SK-N-SH treated with all-trans-retinoic acid at 6 μM for 48 hours (cell line): ENCODE measurements at regions not wholly inside any gene's neighbourhood (a gene's known extent, or its start where the extent isn't known, plus 50 kb on each side); places are given as distances from the start of the nearest gene placed in this dataset.

Experiments
- ATAC-seq: fragments of 200-7000 bp; cut with Tn5 transposase; 3 replicates; pipeline ENCODE4 v1.9.1; 2020; ENCODE audit warnings: mild to moderate bottlenecking, moderate library complexity
- ARNTL ChIP-seq: fragments of 450-650 bp; formaldehyde crosslinking; IDR thresholded peaks from 2 replicates; pipeline ENCODE4 v1.5.0; 2020; ENCODE audit warnings: low read depth, mild to moderate bottlenecking, moderate library complexity, borderline replicate concordance
- BACH2 ChIP-seq: fragments of 250-450 bp; sonication (Bioruptor Pico); IDR thresholded peaks from 2 replicates; pipeline ENCODE4 v1.9.0; 2021; ENCODE audit warnings: mild to moderate bottlenecking, borderline replicate concordance
- CSDC2 ChIP-seq: fragments of 250-450 bp; sonication (Bioruptor Pico); IDR thresholded peaks from 2 replicates; pipeline ENCODE4 v1.5.0; 2020; ENCODE audit warnings: mild to moderate bottlenecking, moderate library complexity
- ESRRG ChIP-seq: fragments of 250-450 bp; sonication (Bioruptor Pico); IDR thresholded peaks from 2 replicates; pipeline ENCODE4 v1.6.1; 2021; ENCODE audit warnings: mild to moderate bottlenecking
- GLIS3 ChIP-seq: fragments of 250-450 bp; sonication (Bioruptor Pico); IDR thresholded peaks from 2 replicates; pipeline ENCODE4 v1.5.0; 2020; ENCODE audit warnings: mild to moderate bottlenecking, moderate library complexity
- ISL1 ChIP-seq: fragments of 250-450 bp; sonication (Bioruptor Pico); IDR thresholded peaks from 2 replicates; pipeline ENCODE4 v2.1.2; 2022; ENCODE audit warnings: mild to moderate bottlenecking, moderate library complexity
- OSR1 ChIP-seq: fragments of 250-450 bp; sonication (Bioruptor Pico); IDR thresholded peaks from 2 replicates; pipeline ENCODE4 v1.8.0; 2022; ENCODE audit warnings: moderate library complexity, mild to moderate bottlenecking, inconsistent platforms
- PPARA ChIP-seq: fragments of 250-450 bp; sonication (Bioruptor Pico); IDR thresholded peaks from 2 replicates; pipeline ENCODE4 v1.5.0; 2020; ENCODE audit warnings: mild to moderate bottlenecking, borderline replicate concordance
- RARB ChIP-seq: fragments of 250-450 bp; sonication (Bioruptor Pico); IDR thresholded peaks from 2 replicates; pipeline ENCODE4 v1.8.0; 2021; ENCODE audit warnings: mild to moderate bottlenecking, moderate library complexity
- SNAI2 ChIP-seq: fragments of 250-450 bp; sonication (Bioruptor Pico); IDR thresholded peaks from 2 replicates; pipeline ENCODE4 v1.5.0; 2020; ENCODE audit warnings: mild to moderate bottlenecking, moderate library complexity
- TCF4 ChIP-seq: fragments of 250-450 bp; sonication (Bioruptor Pico); IDR thresholded peaks from 2 replicates; pipeline ENCODE4 v1.8.0; 2021; ENCODE audit warnings: mild to moderate bottlenecking, moderate library complexity, borderline replicate concordance
- TOX ChIP-seq: fragments of 250-450 bp; sonication (Bioruptor Pico); IDR thresholded peaks from 2 replicates; pipeline ENCODE4 v1.8.0; 2021; ENCODE audit warnings: mild to moderate bottlenecking, moderate library complexity, borderline replicate concordance
- ZC3H10 ChIP-seq: fragments of 250-450 bp; sonication (Bioruptor Pico); IDR thresholded peaks from 2 replicates; pipeline ENCODE4 v1.5.1; 2021; ENCODE audit warnings: mild to moderate bottlenecking, moderate library complexity
- ZFP3 ChIP-seq: fragments of 250-450 bp; sonication (Bioruptor Pico); IDR thresholded peaks from 2 replicates; pipeline ENCODE4 v1.5.0; 2020; ENCODE audit warnings: mild to moderate bottlenecking, moderate library complexity
- ZFP30 ChIP-seq: fragments of 450-650 bp; formaldehyde crosslinking; IDR thresholded peaks from 2 replicates; pipeline ENCODE4 v1.5.0; 2022; ENCODE audit warnings: mild to moderate bottlenecking, moderate library complexity
- ZNF565 ChIP-seq: fragments of 450-650 bp; formaldehyde crosslinking; conservative IDR thresholded peaks from 2 replicates; pipeline ENCODE4 v1.5.0; 2020; ENCODE audit warnings: low read depth, mild to moderate bottlenecking, moderate library complexity
- TF ChIP-seq, protein P1 (sequence below): fragments of 250-450 bp; sonication (Bioruptor Pico); IDR thresholded peaks from 2 replicates; pipeline ENCODE4 v1.5.1; 2020; ENCODE audit warnings: low read depth, mild to moderate bottlenecking, moderate library complexity
- TF ChIP-seq, protein P2 (sequence below): fragments of 250-450 bp; sonication (Bioruptor Pico); IDR thresholded peaks from 2 replicates; pipeline ENCODE4 v1.8.0; 2020; ENCODE audit warnings: mild to moderate bottlenecking, moderate library complexity, borderline replicate concordance
- TF ChIP-seq, protein P3 (sequence below): fragments of 250-450 bp; sonication (Bioruptor Pico); IDR thresholded peaks from 2 replicates; pipeline ENCODE4 v1.5.1; 2021; ENCODE audit warnings: mild to moderate bottlenecking, moderate library complexity
- TF ChIP-seq, protein P4 (sequence below): fragments of 250-450 bp; sonication (Bioruptor Pico); IDR thresholded peaks from 2 replicates; pipeline ENCODE4 v1.8.0; 2021; ENCODE audit warnings: low read depth, mild to moderate bottlenecking, moderate library complexity, borderline replicate concordance

DNA sequence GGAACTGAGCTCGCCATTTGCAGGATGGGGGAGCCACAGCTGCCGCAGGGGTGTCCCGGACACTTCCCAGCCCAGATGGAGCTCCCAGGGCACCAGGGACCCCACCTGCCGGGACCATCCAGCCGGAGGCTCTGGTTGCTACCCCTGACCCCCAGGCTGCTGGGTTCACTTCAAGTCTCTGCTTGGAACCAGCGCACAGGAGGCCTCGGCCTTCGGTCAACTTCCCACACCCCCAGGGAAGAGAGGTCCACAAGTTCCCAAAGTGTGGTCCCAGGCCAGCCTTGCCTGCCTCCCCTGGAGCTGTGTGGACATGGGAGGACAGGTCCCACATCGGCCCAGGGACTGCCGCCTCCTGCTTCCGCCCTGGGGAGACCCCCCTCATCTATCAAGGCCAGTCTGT, 117.0 kb downstream of the TEX29 start:
- no peak for ATAC-seq

DNA sequence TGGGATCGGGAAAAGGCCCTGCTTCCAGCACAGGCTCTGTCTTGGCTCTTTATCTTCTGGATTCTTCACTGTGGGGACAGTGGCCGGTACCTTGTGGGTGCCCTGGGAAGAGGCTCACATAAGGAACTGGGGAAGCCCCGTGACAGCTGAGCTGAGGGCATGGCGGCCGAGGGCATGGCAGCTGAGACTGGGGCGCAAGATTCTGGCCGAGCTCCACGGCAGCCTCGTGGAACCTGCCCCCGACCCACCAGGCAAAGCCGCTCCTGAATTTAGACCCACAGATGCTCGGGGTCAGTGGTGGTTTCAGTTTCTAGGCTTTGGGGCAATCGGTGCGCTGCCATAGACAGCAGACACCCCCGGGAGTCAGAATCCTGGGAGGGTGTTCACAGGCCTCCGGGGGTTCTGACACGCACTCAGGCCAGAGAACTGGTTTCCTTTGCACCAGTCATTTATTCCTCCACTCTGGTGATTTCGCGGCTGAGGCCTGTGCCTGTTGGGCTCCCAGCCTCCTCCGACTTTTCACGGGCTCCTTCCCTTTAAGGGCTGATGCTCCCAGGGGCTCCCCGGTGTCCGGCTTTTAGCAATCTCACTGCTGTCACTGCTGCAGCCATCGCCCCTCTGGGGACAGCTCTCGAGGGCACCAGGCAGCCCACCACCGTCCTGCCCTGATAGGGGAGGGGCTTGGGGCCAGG, 117.6 kb downstream of the TEX29 start:
- no peak for ATAC-seq
- no peak for TF ChIP-seq ZNF565 (CRISPR knock-in tag)
- TF ChIP-seq OSR1 (CRISPR knock-in tag), result no peak

More for the DNA sequence above, 117.0 kb downstream of the TEX29 start:
- TF ChIP-seq, protein P1, sequence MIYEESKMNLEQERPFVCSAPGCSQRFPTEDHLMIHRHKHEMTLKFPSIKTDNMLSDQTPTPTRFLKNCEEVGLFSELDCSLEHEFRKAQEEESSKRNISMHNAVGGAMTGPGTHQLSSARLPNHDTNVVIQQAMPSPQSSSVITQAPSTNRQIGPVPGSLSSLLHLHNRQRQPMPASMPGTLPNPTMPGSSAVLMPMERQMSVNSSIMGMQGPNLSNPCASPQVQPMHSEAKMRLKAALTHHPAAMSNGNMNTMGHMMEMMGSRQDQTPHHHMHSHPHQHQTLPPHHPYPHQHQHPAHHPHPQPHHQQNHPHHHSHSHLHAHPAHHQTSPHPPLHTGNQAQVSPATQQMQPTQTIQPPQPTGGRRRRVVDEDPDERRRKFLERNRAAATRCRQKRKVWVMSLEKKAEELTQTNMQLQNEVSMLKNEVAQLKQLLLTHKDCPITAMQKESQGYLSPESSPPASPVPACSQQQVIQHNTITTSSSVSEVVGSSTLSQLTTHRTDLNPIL (CRISPR knock-in tag), result no peak
- TF ChIP-seq CSDC2 (CRISPR knock-in tag), result no peak
- TF ChIP-seq, all 23 proteins: peak for 0

DNA sequence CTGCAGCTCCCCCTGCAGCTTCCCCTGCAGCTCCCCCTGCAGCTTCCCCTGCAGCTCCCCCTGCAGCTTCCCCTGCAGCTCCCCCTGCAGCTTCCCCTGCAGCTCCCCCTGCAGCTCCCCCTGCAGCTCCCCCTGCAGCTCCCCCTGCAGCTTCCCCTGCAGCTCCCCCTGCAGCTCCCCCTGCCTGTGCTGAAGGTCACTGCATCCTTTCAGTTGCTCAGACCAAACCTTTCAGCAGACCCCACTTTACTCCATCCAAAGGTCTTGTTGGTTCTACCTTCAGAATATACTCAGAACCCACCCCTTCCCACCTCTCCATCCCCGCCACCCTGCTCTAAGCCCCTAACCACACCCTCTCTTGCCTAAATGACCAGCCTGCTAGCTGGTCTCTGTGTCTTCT, 120.0 kb downstream of the TEX29 start:
- peak; percentile 51; the same call in 1 of the 3 replicates for ATAC-seq

DNA sequence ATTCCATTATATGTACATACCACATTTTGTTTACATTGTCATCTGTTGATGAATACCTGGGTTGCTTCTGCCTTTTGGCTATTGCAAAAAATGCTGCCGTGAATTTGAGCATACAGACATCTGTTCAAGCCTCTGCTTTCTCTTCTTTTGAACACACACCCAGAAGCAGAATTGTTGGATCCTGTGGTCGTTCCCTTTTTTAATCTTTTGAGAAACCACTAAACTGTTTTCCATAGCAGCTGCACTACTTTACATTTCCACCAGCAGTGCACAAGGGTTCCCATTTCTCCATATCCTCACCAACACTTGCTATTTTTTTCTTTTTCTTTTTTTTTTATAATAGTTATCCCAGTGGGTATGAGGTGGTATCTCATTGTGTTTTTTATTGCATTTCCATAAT, 123.5 kb downstream of the TEX29 start:
- no peak for ATAC-seq
- TF ChIP-seq, protein P1 (CRISPR knock-in tag), result no peak
- TF ChIP-seq ZFP3 (CRISPR knock-in tag), result no peak

DNA sequence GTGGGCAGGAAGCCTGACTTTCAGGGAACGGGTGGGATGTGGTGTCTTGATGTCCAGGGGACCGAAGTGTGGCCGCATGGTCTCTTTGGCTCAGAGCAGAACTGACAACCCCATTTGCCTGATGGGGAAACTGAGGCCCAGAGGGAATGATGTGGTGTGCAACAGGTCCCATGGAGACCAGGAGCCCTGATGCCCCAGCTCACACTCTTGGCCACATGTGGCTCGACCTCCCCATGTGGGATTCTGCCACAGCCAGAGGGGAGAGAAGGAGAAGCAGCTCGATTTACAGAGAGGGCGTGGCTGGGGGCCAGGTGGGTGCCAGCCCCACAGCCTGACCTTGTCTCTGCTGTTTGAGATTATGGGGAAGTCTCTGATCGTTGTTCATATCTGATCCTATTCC, 128.1 kb downstream of the TEX29 start:
- no peak for ATAC-seq
- no peak for TF ChIP-seq ZFP30
- TF ChIP-seq, protein P2, sequence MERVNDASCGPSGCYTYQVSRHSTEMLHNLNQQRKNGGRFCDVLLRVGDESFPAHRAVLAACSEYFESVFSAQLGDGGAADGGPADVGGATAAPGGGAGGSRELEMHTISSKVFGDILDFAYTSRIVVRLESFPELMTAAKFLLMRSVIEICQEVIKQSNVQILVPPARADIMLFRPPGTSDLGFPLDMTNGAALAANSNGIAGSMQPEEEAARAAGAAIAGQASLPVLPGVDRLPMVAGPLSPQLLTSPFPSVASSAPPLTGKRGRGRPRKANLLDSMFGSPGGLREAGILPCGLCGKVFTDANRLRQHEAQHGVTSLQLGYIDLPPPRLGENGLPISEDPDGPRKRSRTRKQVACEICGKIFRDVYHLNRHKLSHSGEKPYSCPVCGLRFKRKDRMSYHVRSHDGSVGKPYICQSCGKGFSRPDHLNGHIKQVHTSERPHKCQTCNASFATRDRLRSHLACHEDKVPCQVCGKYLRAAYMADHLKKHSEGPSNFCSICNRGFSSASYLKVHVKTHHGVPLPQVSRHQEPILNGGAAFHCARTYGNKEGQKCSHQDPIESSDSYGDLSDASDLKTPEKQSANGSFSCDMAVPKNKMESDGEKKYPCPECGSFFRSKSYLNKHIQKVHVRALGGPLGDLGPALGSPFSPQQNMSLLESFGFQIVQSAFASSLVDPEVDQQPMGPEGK (CRISPR knock-in tag), result no peak
- TF ChIP-seq BACH2 (CRISPR knock-in tag), result no peak
- no peak for TF ChIP-seq ISL1 (CRISPR knock-in tag)
- no peak for TF ChIP-seq ESRRG (CRISPR knock-in tag)
- TF ChIP-seq SNAI2 (CRISPR knock-in tag), result no peak
- TF ChIP-seq ZFP3 (CRISPR knock-in tag), result no peak
- no peak for TF ChIP-seq RARB
- no peak for TF ChIP-seq CSDC2 (CRISPR knock-in tag)
- TF ChIP-seq ARNTL (CRISPR knock-in tag), result no peak
- TF ChIP-seq ZC3H10 (CRISPR knock-in tag), result no peak
- TF ChIP-seq, protein P3, sequence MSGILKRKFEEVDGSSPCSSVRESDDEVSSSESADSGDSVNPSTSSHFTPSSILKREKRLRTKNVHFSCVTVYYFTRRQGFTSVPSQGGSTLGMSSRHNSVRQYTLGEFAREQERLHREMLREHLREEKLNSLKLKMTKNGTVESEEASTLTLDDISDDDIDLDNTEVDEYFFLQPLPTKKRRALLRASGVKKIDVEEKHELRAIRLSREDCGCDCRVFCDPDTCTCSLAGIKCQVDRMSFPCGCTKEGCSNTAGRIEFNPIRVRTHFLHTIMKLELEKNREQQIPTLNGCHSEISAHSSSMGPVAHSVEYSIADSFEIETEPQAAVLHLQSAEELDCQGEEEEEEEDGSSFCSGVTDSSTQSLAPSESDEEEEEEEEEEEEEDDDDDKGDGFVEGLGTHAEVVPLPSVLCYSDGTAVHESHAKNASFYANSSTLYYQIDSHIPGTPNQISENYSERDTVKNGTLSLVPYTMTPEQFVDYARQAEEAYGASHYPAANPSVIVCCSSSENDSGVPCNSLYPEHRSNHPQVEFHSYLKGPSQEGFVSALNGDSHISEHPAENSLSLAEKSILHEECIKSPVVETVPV (CRISPR knock-in tag), result no peak
- no peak for TF ChIP-seq OSR1 (CRISPR knock-in tag)
- no peak for TF ChIP-seq ZNF565 (CRISPR knock-in tag)
- TF ChIP-seq TOX (CRISPR knock-in tag), result no peak
- TF ChIP-seq, protein P4, sequence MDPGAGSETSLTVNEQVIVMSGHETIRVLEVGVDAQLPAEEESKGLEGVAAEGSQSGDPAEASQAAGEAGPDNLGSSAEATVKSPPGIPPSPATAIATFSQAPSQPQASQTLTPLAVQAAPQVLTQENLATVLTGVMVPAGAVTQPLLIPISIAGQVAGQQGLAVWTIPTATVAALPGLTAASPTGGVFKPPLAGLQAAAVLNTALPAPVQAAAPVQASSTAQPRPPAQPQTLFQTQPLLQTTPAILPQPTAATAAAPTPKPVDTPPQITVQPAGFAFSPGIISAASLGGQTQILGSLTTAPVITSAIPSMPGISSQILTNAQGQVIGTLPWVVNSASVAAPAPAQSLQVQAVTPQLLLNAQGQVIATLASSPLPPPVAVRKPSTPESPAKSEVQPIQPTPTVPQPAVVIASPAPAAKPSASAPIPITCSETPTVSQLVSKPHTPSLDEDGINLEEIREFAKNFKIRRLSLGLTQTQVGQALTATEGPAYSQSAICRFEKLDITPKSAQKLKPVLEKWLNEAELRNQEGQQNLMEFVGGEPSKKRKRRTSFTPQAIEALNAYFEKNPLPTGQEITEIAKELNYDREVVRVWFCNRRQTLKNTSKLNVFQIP, result no peak
- no peak for TF ChIP-seq TCF4
- TF ChIP-seq GLIS3, result no peak
- TF ChIP-seq PPARA (CRISPR knock-in tag), result no peak
